Urothelium cell line (cell line): ENCODE measurements at regions not wholly inside any gene's neighbourhood (a gene's known extent, or its start where the extent isn't known, plus 50 kb on each side); places are given as distances from the start of the nearest gene placed in this dataset.
A peak's percentile ranks its signal among the peaks of the same experiment; 100 is the strongest.
"Not testable (repeated sequence)": the region's sequence is repeated elsewhere in the genome, so short reads cannot be mapped to it uniquely, and the experiment has no call there.

Experiments
- DNase-seq: peaks from one replicate; pipeline ENCODE4 v3.0.0; 2011; ENCODE audit warnings: low spot score, mixed read lengths
- FAIRE-seq: peaks from 2 replicates; lab custom pipeline; 2011; peaks lifted over from hg19 to GRCh38; lab: Jason Lieb, UNC

- FAIRE-seq, DNase-seq: not testable (repeated sequence)
Measured at GRCh38 chr4:180360113-180360512, 1883.1 kb upstream of the TENM3 start.

- FAIRE-seq (no peak), DNase-seq (no peak)
Measured at GRCh38 chr4:180363815-180364214, 1879.4 kb upstream of the TENM3 start.

DNA sequence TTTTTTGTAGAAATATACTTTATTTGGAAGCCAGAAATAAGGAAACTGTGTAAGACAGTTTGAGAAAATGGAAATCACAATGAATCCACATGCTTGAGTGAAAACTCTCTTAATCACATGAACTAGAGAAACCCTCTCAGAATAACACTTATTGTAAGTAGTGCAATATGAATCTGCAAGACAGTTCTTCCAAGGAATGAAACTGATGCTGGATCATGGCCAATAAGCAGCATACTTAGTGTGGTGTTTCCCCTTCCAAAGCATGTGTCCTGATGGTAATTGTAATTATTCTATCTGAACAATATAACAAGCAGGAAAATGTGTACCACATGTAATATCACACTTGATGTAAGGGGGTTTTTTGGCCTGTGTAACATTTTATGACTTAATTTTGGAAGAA lies 1870.5 kb upstream of the TENM3 start:
- no peak for DNase-seq
- no peak for FAIRE-seq

DNA sequence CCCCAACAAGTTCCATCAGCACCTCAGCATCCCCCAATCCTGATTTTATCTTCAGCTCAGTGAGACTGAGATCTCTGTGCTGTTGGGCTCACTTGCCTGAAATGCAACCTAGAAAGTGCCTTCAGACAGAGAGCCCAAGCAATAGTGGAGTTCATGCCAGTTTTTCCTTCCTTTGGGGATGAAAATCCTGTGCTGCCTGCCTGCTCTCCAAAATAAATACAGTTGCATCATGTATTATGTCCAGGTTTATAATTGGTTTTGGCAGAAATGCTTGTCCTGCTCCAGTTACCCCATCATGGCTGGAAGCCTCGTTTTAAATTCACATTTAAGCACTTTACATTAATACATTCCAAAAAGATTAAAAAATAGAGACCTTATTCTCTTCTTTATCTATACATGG lies 1865.5 kb upstream of the TENM3 start:
- no peak for FAIRE-seq

GRCh38 chr4:180380733-180381132 lies 1862.5 kb upstream of the TENM3 start:
- FAIRE-seq (no peak), DNase-seq (peak; percentile 27)

More for the DNA sequence above, 1865.5 kb upstream of the TENM3 start:
- no peak for DNase-seq

DNA sequence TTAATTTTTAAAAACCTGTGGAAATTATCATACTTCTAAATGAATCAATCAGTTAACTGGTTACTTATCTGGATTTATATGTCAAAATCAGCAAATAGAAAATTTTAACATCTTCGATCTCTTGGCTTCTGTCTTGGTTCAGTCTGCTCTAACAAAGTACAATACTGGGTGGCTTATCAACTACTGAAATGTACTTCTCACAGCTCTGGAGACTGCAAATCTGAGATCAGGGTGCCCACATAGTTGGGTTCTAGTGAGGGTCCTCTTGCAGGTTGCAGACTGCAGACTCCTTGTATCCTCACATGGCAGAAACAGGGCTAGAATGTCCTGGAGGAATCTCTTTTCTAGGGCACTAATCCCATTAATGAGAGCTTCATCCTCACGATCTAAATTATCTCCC lies 1851.6 kb upstream of the TENM3 start:
- no peak for FAIRE-seq
- DNase-seq = no peak

GRCh38 chr4:180394312-180394711 lies 1848.9 kb upstream of the TENM3 start:
- no peak for FAIRE-seq
- DNase-seq = no peak

DNA sequence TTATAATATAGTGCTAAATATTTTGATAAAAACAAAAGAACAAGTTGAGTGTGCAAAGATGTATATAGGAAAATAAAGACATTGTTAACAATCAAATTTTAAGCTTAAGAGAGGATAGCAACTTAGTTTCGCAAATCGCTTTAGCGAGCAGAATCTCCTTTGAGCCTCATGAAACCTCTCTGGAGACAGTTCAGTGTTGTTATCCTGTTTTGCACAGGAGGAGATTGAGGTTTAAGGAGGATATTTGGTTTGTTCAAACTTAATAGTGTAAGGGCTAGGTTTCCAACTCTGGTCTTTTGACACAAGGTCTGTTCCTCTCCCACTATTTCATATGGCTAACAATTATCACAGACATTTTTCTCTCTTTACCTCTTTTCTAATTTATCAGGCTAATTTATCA lies 1848.5 kb upstream of the TENM3 start:
- DNase-seq = no peak
- no peak for FAIRE-seq

GRCh38 chr4:180398564-180398963 lies 1844.6 kb upstream of the TENM3 start:
- FAIRE-seq (no peak), DNase-seq (no peak)

- DNase-seq (no peak), FAIRE-seq (no peak)
Measured at GRCh38 chr4:180407275-180407885, 1835.8 kb upstream of the TENM3 start.

DNA sequence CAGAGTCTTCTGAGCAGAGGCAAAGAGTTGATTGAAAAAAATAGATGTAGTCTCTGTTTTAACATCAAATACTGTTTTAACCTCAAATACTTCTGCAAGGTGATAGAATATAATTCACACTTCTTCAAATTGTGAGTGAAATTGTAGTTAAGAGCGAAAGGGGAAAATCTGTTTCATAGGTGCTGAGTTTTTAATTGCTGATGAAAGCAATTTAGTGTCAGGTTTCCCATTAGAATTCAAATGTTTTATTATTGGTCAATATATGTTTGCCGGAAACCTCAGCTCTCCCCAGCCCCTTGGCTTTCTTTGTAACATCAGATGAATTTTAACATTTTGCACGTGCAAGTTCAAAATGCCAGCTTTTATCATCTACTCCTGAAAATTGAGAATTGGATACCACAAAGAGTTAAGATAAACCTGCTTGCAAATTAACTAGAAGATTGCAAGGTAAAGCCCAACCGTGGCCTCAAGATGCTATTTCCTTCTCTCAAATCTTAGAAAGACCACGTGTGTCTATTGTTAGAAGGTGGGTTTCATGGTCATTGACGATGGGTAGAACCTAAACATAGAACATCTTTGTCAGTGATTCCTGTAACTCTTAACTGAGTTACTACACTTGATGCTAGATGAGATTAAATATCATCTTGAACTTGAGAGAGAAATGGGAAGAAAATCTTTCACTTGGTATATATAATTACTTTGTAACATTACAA lies 1824.2 kb upstream of the TENM3 start:
- FAIRE-seq (no peak), DNase-seq (no peak)

DNA sequence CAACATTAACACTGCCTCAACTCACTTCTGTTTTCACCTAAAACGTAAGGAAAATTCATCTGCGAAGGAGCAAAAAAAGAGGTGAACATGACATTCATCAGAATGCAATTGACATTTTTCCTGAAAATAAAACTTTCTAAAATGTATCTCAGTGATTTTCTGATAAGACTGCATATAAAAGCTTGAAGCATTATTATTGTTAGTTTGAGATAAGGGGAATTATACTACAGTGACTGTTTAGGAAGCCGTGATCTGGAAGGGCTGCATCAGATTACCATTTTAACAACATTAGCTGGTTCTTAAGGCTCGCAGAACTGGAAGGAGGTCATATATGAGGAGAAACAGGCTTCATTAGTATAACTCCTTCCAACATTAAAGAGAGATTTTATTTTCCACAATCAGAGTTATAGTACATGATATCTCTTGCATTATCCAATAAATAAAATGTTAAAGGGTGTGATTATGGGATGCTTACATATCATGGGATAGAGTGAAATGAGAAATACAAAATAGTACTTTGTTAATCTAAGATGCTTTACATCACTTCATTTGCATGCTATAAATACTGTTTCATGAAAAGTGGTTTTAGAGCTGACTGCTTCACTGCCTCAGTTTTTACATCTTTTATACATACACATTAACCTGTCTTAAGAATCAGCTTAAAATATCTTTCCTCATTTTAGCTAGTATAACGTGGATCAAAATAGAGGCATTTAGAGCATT lies 1820.1 kb upstream of the TENM3 start:
- no peak for DNase-seq

DNA sequence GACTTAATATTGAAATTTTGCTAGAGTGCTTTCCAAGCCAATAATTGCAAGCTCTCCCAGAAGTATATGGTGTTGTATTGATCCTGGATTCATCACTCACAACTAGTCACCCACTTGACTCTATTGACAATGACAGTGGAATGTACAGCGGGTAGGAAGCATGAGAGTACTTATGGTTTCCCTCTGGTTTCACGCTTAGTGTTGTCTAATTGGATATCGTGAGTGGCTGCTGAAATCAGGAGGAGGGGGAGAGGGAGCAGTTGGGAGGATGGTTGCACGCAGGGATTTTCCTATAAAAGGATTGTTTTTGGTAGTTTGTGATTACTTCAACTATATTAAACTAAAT lies 1819.5 kb upstream of the TENM3 start:
- DNase-seq = no peak
- FAIRE-seq = no peak

More for the DNA sequence above, 1820.1 kb upstream of the TENM3 start:
- FAIRE-seq = no peak

DNA sequence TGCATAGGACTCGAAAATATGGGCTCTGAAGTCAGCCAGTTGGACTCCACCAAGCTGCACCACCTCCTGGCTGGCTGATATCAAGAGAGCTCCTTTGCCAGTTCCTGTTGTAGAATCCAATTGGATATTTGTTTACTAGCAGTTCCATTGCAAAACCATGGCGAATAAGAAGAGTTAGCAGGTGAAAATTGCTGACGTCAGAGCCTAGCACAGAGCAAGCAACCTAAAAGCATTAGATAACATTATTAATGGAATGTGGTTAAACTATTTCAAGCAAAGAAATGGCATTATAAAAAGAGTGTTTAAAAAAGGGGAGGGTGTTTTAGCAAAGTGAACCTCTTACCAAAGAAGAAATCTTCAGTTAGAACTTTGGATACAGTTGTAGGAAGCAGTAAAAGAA lies 1816.3 kb upstream of the TENM3 start:
- DNase-seq (no peak), FAIRE-seq (no peak)

DNA sequence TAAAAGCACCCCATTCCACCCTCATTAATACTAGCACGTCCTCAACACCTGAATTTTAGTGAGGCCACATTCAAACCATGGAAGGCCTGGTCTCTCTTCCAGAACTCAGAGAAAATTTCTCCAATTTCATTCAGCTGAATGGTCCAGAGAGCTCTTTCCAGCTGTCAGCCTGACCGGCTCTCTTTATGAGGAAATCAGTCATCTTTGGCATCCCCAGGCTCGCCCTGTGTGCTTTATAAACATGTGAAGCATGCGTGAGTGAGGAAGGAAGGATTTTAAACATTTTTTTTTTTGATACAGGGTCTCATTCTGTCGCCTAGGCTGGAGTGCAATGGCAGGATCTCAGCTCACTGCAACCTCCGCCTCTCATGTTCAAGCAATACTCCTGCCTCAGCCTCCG lies 1812.9 kb upstream of the TENM3 start:
- FAIRE-seq = no peak

DNA sequence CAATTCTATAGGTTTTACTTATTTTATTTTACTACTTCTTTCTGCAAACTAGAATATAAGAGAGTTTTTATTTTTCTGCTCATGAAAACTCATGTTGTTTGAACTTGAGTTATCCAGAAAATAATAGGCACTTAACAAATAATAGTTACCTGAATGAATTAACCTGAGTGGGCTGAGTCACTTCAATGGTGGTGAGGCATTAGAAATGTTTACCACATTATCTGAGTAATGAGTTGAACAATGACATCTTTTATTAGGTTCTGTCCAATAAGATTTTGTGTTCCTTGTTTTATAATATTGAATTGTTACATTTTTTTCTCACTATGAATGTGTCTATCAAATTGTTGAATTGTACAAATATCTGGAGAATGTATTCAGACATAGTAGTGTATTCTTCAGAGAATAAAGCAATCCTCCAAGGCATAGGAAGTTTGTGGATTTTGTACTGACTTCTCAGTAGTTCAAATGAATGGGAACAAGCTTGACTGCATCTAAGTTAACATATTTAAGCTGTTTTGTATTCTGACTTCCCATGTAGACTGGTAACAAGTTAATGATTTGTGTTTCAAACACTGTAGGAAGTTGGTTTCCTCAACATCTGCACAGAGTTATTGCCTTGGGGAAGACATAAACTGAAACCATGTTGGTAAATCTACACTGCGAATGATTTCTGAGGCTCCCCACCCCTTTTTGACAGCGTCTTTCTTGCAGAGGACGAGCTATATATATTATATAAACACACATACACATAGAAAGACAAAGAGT lies 1808.9 kb upstream of the TENM3 start:
- no peak for FAIRE-seq
- DNase-seq = no peak

More for the DNA sequence above, 1812.9 kb upstream of the TENM3 start:
- no peak for DNase-seq

GRCh38 chr4:180436361-180436760 lies 1806.8 kb upstream of the TENM3 start:
- DNase-seq = no peak
- no peak for FAIRE-seq

GRCh38 chr4:180437601-180438000 lies 1805.6 kb upstream of the TENM3 start:
- DNase-seq = no peak
- FAIRE-seq = no peak

- no peak for FAIRE-seq
- DNase-seq = no peak
Measured at GRCh38 chr4:180448306-180448705, 1794.9 kb upstream of the TENM3 start.

DNA sequence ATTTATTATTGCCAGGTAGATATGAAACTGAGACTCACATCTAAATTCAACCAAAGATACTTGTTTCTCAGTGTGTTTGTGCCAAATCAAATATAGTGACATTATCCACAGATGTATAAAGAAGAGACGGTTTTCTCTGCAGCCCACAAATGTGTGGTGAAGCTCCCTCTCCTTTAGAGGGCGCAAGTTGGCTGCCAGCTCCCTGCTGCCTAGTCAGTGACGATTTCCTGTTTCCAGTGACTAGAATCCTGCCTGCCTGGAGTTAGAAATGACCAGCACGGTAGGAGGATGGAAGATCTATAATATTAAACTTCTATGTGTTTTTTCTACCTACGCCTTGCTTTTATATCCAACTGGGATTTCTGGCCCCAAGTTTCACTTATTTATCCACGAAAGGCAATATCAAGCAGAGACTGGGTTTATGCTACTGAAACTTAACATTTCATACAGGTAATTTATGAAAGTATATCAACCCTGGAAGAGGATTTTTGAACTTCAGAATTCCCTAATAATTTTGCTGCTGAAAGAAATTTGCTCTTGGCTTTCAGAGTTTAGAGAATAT lies 1793.7 kb upstream of the TENM3 start:
- DNase-seq (peak; percentile 75), FAIRE-seq (no peak)

DNA sequence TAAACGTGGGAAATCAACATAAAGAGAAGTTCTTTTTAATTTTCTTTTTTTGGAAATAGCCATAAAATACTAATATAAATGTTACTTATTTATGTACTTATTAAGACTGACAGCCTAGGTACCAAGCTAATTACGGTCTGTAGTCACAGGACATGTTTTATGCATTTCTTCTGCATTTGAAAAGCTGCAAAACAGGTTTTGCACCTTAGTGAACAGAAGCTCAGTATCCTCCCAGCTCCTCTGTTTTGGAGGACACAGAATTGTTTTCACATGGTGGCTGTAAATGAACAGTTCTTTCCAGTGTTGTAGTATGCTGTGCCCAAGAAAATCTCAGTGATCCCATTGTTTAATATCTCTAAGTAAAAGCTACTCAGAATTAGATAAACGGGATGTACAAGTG lies 1788.0 kb upstream of the TENM3 start:
- no peak for FAIRE-seq
- no peak for DNase-seq
